Gastrocnemius medialis (tissue), 4 donors: ENCODE measurements at regions not wholly inside any gene's neighbourhood (a gene's known extent, or its start where the extent isn't known, plus 50 kb on each side); places are given as distances from the start of the nearest gene placed in this dataset.

Source experiments
- ATAC-seq, 2 donors: fragments of 150-250 bp; one replicate each; pipeline ENCODE4 v1.9.1; 2016
- DNase-seq, 2 donors: peaks; one replicate each; pipeline ENCODE4 v3.0.0-alpha.2; 2019
- H3K27ac ChIP-seq, 4 donors: fragments of 200-600 bp; sonication (generic); 1 replicate in 1 of 4; 2 replicates in 3 of 4; pipeline ENCODE4 v1.5.1; 2016 to 2018; ENCODE audit warnings: mild to moderate bottlenecking in 2 of 4, moderate library complexity in 1 of 4
- H3K27me3 ChIP-seq, 3 donors: fragments of 200-600 bp; sonication (generic) in 2 of 3; 1 replicate in 1 of 3; 2 replicates in 2 of 3; pipeline versions ENCODE4 v1.5.1 to v1.6.0; 2016 to 2019; ENCODE audit warnings: mild to moderate bottlenecking in 1 of 3, moderate library complexity in 1 of 3
- H3K36me3 ChIP-seq, 2 donors: fragments of 200-600 bp; sonication (generic) in 1 of 2; one replicate each; pipeline ENCODE4 v1.5.1; 2017 to 2018
- H3K4me1 ChIP-seq, 2 donors: fragments of 200-600 bp; sonication (generic) in 1 of 2; one replicate each; pipeline ENCODE4 v1.5.1; 2016 to 2017; ENCODE audit warnings: mild to moderate bottlenecking in 2 of 2
- H3K4me3 ChIP-seq, 4 donors: fragments of 200-600 bp; sonication (generic) in 3 of 4; 1 replicate in 1 of 4; 2 replicates in 3 of 4; pipeline ENCODE4 v1.5.1; 2016 to 2019; ENCODE audit warnings: mild to moderate bottlenecking in 2 of 4
- H3K9me3 ChIP-seq, 3 donors: fragments of 200-600 bp; sonication (generic) in 2 of 3; 1 replicate in 1 of 3; 2 replicates in 2 of 3; pipeline ENCODE4 v1.5.1; 2016 to 2019
- CTCF ChIP-seq, 5 experiments: fragments of 450-650 bp in 3 of 5; fragments of 200-600 bp in 2 of 5; sonication (generic) in 2 of 5; IDR thresholded peaks in 4 of 5; conservative IDR thresholded peaks in 1 of 5; 1 replicate in 4 of 5; 2 replicates in 1 of 5; pipeline ENCODE4 v1.5.1; 2016 to 2019; ENCODE audit warnings: antibody characterized with exemption in 5 of 5, mild to moderate bottlenecking in 3 of 5, moderate library complexity in 3 of 5
- POLR2A ChIP-seq, 2 donors: fragments of 450-650 bp; IDR thresholded peaks; one replicate each; pipeline ENCODE4 v1.6.1; 2017; ENCODE audit warnings: antibody characterized with exemption in 2 of 2, mild to moderate bottlenecking in 2 of 2, moderate library complexity in 2 of 2
- in situ Hi-C, 4 donors: fragments of 200-750 bp; cut with MboI; loops; one replicate each; pipeline versions ENCODE4 v1.15.0 to v1.8.0; 2017; ENCODE audit warnings: low sequenced_read_pairs in 4 of 4
- intact Hi-C: fragments of 100-400 bp; cut with DNase I; formaldehyde crosslinking; loops from one replicate; pipeline ENCODE4 v1.15.1; 2023; ENCODE audit warnings: low total_unique reads

GRCh38 chr6:144722925-144723324 is 437.8 kb downstream of the UTRN start:
- DNase-seq (no peak), ATAC-seq (no peak)
- Histone ChIP-seq H3K27me3 (no peaks in the 10 kb centered on the region), H3K9me3 (no peaks in the 10 kb centered on the region), H3K4me3 (no peak overlapping the region), H3K36me3 (no peaks in the 10 kb centered on the region), H3K4me1 (no peaks in the 10 kb centered on the region), H3K27ac (no peak overlapping the region)
- intact Hi-C loops (no loop called here), in situ Hi-C loops (no loop called here)
- TF ChIP-seq POLR2A (IDR thresholded peaks at IDR 0.05) (no peak), CTCF (IDR thresholded peaks at IDR 0.05 in 4 of 5, conservative IDR thresholded peaks at IDR 0.05 in 1 of 5) (no peak)

- no peak for TF ChIP-seq CTCF (IDR thresholded peaks at IDR 0.05 in 4 of 5, conservative IDR thresholded peaks at IDR 0.05 in 1 of 5)
- no peak for TF ChIP-seq POLR2A (IDR thresholded peaks at IDR 0.05)
- no peaks in the 10 kb centered on the region for H3K27me3 ChIP-seq
- no peaks in the 10 kb centered on the region for H3K4me1 ChIP-seq
- no peaks in the 10 kb centered on the region for H3K36me3 ChIP-seq
- H3K4me3 ChIP-seq: no peak overlapping the region
- in situ Hi-C loops (no loop called here), intact Hi-C loops (no loop called here)
- H3K27ac ChIP-seq: no peak overlapping the region
- DNase-seq (no peak), ATAC-seq (no peak)
- H3K9me3 ChIP-seq: no peaks in the 10 kb centered on the region
Observed at GRCh38 chr6:144723431-144723830, 438.3 kb downstream of the UTRN start.

GRCh38 chr6:144724818-144725217 is 439.7 kb downstream of the UTRN start:
- in situ Hi-C loops: no loop called here

GRCh38 chr6:144725736-144726522 is 440.8 kb downstream of the UTRN start:
- no peaks in the 10 kb centered on the region for H3K4me1 ChIP-seq
- peaks cover 0 to 2% of the 10 kb centered on the region in 2 donors for H3K36me3 ChIP-seq
- DNase-seq: no peak
- no peaks in the 10 kb centered on the region for H3K9me3 ChIP-seq
- in situ Hi-C loops: no loop called here
- intact Hi-C loops: no loop called here
- H3K27ac ChIP-seq: no peak overlapping the region
- TF ChIP-seq POLR2A (IDR thresholded peaks at IDR 0.05): no peak
- H3K4me3 ChIP-seq: no peak overlapping the region
- H3K27me3 ChIP-seq: no peaks in the 10 kb centered on the region
- ATAC-seq: no peak

More at GRCh38 chr6:144724818-144725217, 439.7 kb downstream of the UTRN start:
- DNase-seq: no peak
- no peak for TF ChIP-seq POLR2A (IDR thresholded peaks at IDR 0.05)
- no peak for TF ChIP-seq CTCF (IDR thresholded peaks at IDR 0.05 in 4 of 5, conservative IDR thresholded peaks at IDR 0.05 in 1 of 5)
- Histone ChIP-seq H3K27me3 (no peaks in the 10 kb centered on the region), H3K36me3 (no peaks in the 10 kb centered on the region), H3K4me1 (no peaks in the 10 kb centered on the region), H3K4me3 (no peak overlapping the region), H3K9me3 (no peaks in the 10 kb centered on the region), H3K27ac (no peak overlapping the region)
- intact Hi-C loops: no loop called here
- no peak for ATAC-seq

- no peaks in the 10 kb centered on the region for H3K9me3 ChIP-seq
- no peak overlapping the region for H3K27ac ChIP-seq
- H3K36me3 ChIP-seq: peaks cover 0 to 11% of the 10 kb centered on the region in 2 donors
- in situ Hi-C loops (no loop called here), intact Hi-C loops (no loop called here)
- DNase-seq (no peak), ATAC-seq (no peak)
- no peak overlapping the region for H3K4me3 ChIP-seq
- TF ChIP-seq POLR2A (IDR thresholded peaks at IDR 0.05) (no peak), CTCF (IDR thresholded peaks at IDR 0.05 in 4 of 5, conservative IDR thresholded peaks at IDR 0.05 in 1 of 5) (no peak)
- H3K27me3 ChIP-seq: no peaks in the 10 kb centered on the region
- H3K4me1 ChIP-seq: no peaks in the 10 kb centered on the region
Observed at GRCh38 chr6:144728804-144729203, 443.7 kb downstream of the UTRN start.
